Endothelial cell of umbilical vein (primary cell): ENCODE measurements at regions not wholly inside any gene's neighbourhood (a gene's known extent, or its start where the extent isn't known, plus 50 kb on each side); places are given as distances from the start of the nearest gene placed in this dataset.

ENCODE experiments used
- BruUV-seq: library from RNA; stranded (reverse); fragments of 400-500 nt; replicated peaks from 2 replicates; lab custom pipeline; 2021; lab: Mats Ljungman, UMichigan
- CTCF ChIA-PET: fragments of 300-600, 350-600 bp; sonication (Branson Sonifier 250); formaldehyde crosslinking; loops from one replicate; lab custom pipeline; 2021; ENCODE audit warnings: antibody characterized with exemption, inconsistent platforms; lab: Charles Lee
- POLR2A ChIA-PET: fragments of 300-600, 350-600 bp; sonication (Branson Sonifier 250); formaldehyde crosslinking; loops from one replicate; lab custom pipeline; 2021; ENCODE audit warnings: antibody characterized with exemption, inconsistent platforms; lab: Charles Lee
- DNase-seq: peaks from one replicate; pipeline ENCODE4 v3.0.0-alpha.2; 2011; ENCODE audit warnings: low read depth, low spot score
- FAIRE-seq: peaks from 2 replicates; lab custom pipeline; 2011; peaks lifted over from hg19 to GRCh38; lab: Jason Lieb, UNC
- H2AFZ ChIP-seq: 2 replicates; pipeline ENCODE4 v1.6.0; 2012; ENCODE audit warnings: low read depth, low read length, control low read depth, inconsistent platforms
- H3K27ac ChIP-seq: 2 replicates; pipeline ENCODE4 v1.5.1; 2011; ENCODE audit warnings: low read depth, mild to moderate bottlenecking, control low read depth, low read length, moderate library complexity; ENCODE audit not compliant: insufficient read depth
- H3K27me3 ChIP-seq, 2 experiments: 2 replicates each; pipeline versions ENCODE4 v1.6.0 to v1.6.1; 2011; ENCODE audit warnings: low read length in 2 of 2, mixed read lengths in 1 of 2; ENCODE audit not compliant: control insufficient read depth in 2 of 2, insufficient read depth in 2 of 2
- H3K36me3 ChIP-seq, 2 experiments: 2 replicates in 1 of 2; 3 replicates in 1 of 2; pipeline ENCODE4 v1.5.1; 2011; ENCODE audit warnings: low read length in 2 of 2, mild to moderate bottlenecking in 1 of 2, moderate library complexity in 1 of 2; ENCODE audit not compliant: control insufficient read depth in 2 of 2, insufficient read depth in 2 of 2; ENCODE audit errors: extremely low read depth in 1 of 2
- H3K4me1 ChIP-seq: 3 replicates; pipeline ENCODE4 v1.5.1; 2011; ENCODE audit warnings: mild to moderate bottlenecking, low read length; ENCODE audit not compliant: control insufficient read depth, insufficient read depth; ENCODE audit errors: extremely low read depth
- H3K4me2 ChIP-seq: 2 replicates; pipeline ENCODE4 v1.6.1; 2011; ENCODE audit warnings: low read length, control low read depth, mixed read lengths; ENCODE audit not compliant: insufficient read depth
- H3K4me3 ChIP-seq, 3 experiments: fragments of 200-600 bp in 1 of 3; sonication (generic), shearing (Covaris generic) in 1 of 3; replicated peaks in 1 of 3; 2 replicates each; pipeline ENCODE4 v1.5.1; 2011 to 2016; ENCODE audit warnings: control low read depth in 3 of 3, low read length in 3 of 3, mild to moderate bottlenecking in 2 of 3, inconsistent platforms in 1 of 3, low read depth in 1 of 3, moderate library complexity in 1 of 3; ENCODE audit not compliant: insufficient read depth in 1 of 3
- H3K79me2 ChIP-seq: 2 replicates; pipeline ENCODE4 v1.6.0; 2012; ENCODE audit warnings: low read length, inconsistent platforms; ENCODE audit not compliant: control insufficient read depth, insufficient read depth
- H3K9ac ChIP-seq: replicated peaks from 2 replicates; pipeline ENCODE3; 2011; ENCODE audit warnings: low read length, control low read depth; ENCODE audit not compliant: insufficient read depth; ENCODE audit errors: extremely low read depth
- H3K9me1 ChIP-seq: replicated peaks from 3 replicates; pipeline ENCODE4 v1.6.0; 2011; ENCODE audit warnings: mild to moderate bottlenecking, low read length; ENCODE audit not compliant: control insufficient read depth, insufficient read depth; ENCODE audit errors: extremely low read depth
- H3K9me3 ChIP-seq: replicated peaks from 2 replicates; pipeline ENCODE4 v1.5.1; 2012; ENCODE audit warnings: low read length, inconsistent platforms; ENCODE audit not compliant: control insufficient read depth, insufficient read depth
- H4K20me1 ChIP-seq: replicated peaks from 2 replicates; pipeline ENCODE3; 2011; ENCODE audit warnings: mild to moderate bottlenecking, low read length; ENCODE audit not compliant: control insufficient read depth, insufficient read depth; ENCODE audit errors: extremely low read depth
- EZH2 ChIP-seq: IDR thresholded peaks from 2 replicates; pipeline ENCODE4 v1.6.1; 2012; ENCODE audit warnings: borderline replicate concordance, low read depth, mild to moderate bottlenecking, moderate library complexity, low read length, inconsistent platforms; ENCODE audit not compliant: severe bottlenecking
- FOS ChIP-seq: IDR thresholded peaks from 2 replicates; pipeline ENCODE4 v1.6.1; 2011; ENCODE audit warnings: mild to moderate bottlenecking, low read length, moderate library complexity, borderline replicate concordance; ENCODE audit not compliant: insufficient read depth
- GATA2 ChIP-seq: IDR thresholded peaks from 2 replicates; pipeline ENCODE4 v1.7.0; 2011; ENCODE audit warnings: low read depth, mild to moderate bottlenecking, moderate library complexity, mixed read lengths, low read length; ENCODE audit not compliant: insufficient read length, insufficient read depth
- JUN ChIP-seq: IDR thresholded peaks from 2 replicates; pipeline ENCODE4 v1.6.1; 2011; ENCODE audit warnings: borderline replicate concordance, low read depth; ENCODE audit not compliant: insufficient read length, insufficient read depth
- MYC ChIP-seq: IDR thresholded peaks from one replicate; pipeline ENCODE4 v1.6.1; 2011; ENCODE audit warnings: mild to moderate bottlenecking, low read depth, low read length
- POLR2A ChIP-seq: IDR thresholded peaks from 2 replicates; pipeline ENCODE4 v1.6.1; 2012; ENCODE audit warnings: low read depth, mild to moderate bottlenecking, control low read depth, low read length
- POLR2AphosphoS5 ChIP-seq: IDR thresholded peaks from 2 replicates; pipeline ENCODE4 v1.6.1; 2012; ENCODE audit warnings: low read depth, mild to moderate bottlenecking, control low read depth, low read length, moderate library complexity; ENCODE audit not compliant: insufficient read depth
- dilution Hi-C: fragments of 300-500 bp; cut with MboI; formaldehyde crosslinking; loops from one replicate; pipeline ENCODE4 v1.15.0; 2019; ENCODE audit warnings: low sequenced_read_pairs; ENCODE audit not compliant: extremely low pct_ligation_motif_present
- intact Hi-C: fragments of 100-400 bp; cut with micrococcal nuclease; formaldehyde crosslinking; loops from one replicate; pipeline ENCODE4 v1.10.0; 2022
- TF ChIP-seq, protein P1 (sequence below), 2 donors: IDR thresholded peaks; 1 replicate in 1 of 2; 2 replicates in 1 of 2; pipeline ENCODE4 v1.5.1; 2011; ENCODE audit warnings: low read length in 2 of 2, mild to moderate bottlenecking in 2 of 2, moderate library complexity in 2 of 2, control low read depth in 1 of 2, inconsistent platforms in 1 of 2, low read depth in 1 of 2; ENCODE audit not compliant: insufficient read depth in 1 of 2; ENCODE audit errors: extremely low read depth in 1 of 2
- TF ChIP-seq, protein P2 (sequence below): IDR thresholded peaks from 2 replicates; pipeline ENCODE4 v1.6.1; 2011; ENCODE audit not compliant: insufficient read depth, insufficient read length

DNA sequence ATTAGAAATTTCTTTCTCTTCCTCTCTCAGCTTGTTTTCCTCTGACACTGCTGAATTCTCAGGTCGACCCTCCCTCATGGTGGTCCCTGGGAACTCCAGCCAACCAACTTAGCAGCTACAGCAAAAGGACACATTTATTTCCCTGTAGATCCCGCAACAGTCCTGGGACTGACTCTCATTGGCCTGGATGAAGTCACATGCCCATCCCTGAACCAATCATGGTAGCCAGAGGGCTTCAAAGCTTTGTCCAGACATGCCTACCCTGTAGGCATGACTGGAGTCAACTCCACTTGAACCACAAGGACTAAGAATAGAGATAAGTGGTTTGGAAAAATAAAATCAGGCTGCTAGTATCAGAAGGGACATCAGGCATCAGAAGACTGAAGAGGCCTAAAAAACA, 84.6 kb upstream of the LRRC55 start:
- no peaks in the 10 kb centered on the region for H3K79me2 ChIP-seq
- no peak overlapping the region for H3K4me3 ChIP-seq
- no peak overlapping the region for H3K4me2 ChIP-seq
- H3K4me1 ChIP-seq = no peaks in the 10 kb centered on the region
- H3K27me3 ChIP-seq = peaks cover 0 to 2% of the 10 kb centered on the region in 2 experiments
- no peaks in the 10 kb centered on the region for H3K36me3 ChIP-seq
- DNase-seq = no peak
- ChIA-PET POLR2A (no interaction called here), CTCF (no interaction called here)
- FAIRE-seq = no peak
- no peaks in the 10 kb centered on the region for H3K9me1 ChIP-seq
- BruUV-seq = no TSS peak
- H4K20me1 ChIP-seq = no peaks in the 10 kb centered on the region
- no peak overlapping the region for H3K9ac ChIP-seq
- no peak overlapping the region for H2AFZ ChIP-seq
- TF ChIP-seq EZH2 = no peak
- TF ChIP-seq, protein P1, sequence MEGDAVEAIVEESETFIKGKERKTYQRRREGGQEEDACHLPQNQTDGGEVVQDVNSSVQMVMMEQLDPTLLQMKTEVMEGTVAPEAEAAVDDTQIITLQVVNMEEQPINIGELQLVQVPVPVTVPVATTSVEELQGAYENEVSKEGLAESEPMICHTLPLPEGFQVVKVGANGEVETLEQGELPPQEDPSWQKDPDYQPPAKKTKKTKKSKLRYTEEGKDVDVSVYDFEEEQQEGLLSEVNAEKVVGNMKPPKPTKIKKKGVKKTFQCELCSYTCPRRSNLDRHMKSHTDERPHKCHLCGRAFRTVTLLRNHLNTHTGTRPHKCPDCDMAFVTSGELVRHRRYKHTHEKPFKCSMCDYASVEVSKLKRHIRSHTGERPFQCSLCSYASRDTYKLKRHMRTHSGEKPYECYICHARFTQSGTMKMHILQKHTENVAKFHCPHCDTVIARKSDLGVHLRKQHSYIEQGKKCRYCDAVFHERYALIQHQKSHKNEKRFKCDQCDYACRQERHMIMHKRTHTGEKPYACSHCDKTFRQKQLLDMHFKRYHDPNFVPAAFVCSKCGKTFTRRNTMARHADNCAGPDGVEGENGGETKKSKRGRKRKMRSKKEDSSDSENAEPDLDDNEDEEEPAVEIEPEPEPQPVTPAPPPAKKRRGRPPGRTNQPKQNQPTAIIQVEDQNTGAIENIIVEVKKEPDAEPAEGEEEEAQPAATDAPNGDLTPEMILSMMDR (IDR thresholded peaks at IDR 0.05; ENCODE audit: extremely low read depth in 1 of 2, insufficient read depth in 1 of 2, low read depth in 1 of 2, low read length in 2 of 2) = no peak
- TF ChIP-seq FOS = no peak
- TF ChIP-seq POLR2A = no peak
- no peak for TF ChIP-seq GATA2
- TF ChIP-seq JUN = no peak
- no peak for TF ChIP-seq MYC
- TF ChIP-seq, protein P2, sequence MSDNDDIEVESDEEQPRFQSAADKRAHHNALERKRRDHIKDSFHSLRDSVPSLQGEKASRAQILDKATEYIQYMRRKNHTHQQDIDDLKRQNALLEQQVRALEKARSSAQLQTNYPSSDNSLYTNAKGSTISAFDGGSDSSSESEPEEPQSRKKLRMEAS = no peak
- TF ChIP-seq POLR2AphosphoS5 = no peak
- intact Hi-C loops = no loop called here
- H3K9me3 ChIP-seq = no peaks in the 10 kb centered on the region
- H3K27ac ChIP-seq = no peak overlapping the region
- dilution Hi-C loops = no loop called here
